B cell (primary cell): ENCODE measurements at regions not wholly inside any gene's neighbourhood (a gene's known extent, or its start where the extent isn't known, plus 50 kb on each side); places are given as distances from the start of the nearest gene placed in this dataset.

ENCODE experiments used
- EZH2 ChIP-seq: IDR thresholded peaks from 2 replicates; pipeline ENCODE4 v1.6.1; 2012; ENCODE audit warnings: borderline replicate concordance, low read depth, mild to moderate bottlenecking, moderate library complexity, low read length; ENCODE audit not compliant: insufficient read depth, poor library complexity, severe bottlenecking
- TF ChIP-seq, protein P1 (sequence below): fragments of 200-600 bp; IDR thresholded peaks from one replicate; pipeline ENCODE4 v1.8.0; 2022; ENCODE audit warnings: antibody characterized with exemption, mild to moderate bottlenecking

DNA sequence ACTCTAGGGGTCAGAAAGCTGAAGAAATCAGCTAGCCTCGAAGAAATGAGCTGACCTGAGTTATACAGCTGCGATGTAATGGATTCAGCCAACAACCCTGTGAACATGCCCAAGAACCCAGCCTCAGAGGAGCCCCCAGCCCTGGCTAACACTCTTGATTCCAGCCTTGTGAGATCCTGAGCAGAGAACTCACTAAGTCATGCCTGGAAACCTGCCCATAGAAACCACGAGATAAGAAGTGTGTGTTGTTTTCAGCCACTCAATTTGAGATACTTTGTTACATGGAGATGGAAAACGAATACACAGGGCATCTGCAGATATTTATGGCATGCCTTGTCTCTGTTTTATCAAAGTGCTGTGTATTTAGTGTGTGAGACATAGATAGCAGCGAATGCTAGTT lies 265.2 kb downstream of the QKI start:
- TF ChIP-seq, protein P1, sequence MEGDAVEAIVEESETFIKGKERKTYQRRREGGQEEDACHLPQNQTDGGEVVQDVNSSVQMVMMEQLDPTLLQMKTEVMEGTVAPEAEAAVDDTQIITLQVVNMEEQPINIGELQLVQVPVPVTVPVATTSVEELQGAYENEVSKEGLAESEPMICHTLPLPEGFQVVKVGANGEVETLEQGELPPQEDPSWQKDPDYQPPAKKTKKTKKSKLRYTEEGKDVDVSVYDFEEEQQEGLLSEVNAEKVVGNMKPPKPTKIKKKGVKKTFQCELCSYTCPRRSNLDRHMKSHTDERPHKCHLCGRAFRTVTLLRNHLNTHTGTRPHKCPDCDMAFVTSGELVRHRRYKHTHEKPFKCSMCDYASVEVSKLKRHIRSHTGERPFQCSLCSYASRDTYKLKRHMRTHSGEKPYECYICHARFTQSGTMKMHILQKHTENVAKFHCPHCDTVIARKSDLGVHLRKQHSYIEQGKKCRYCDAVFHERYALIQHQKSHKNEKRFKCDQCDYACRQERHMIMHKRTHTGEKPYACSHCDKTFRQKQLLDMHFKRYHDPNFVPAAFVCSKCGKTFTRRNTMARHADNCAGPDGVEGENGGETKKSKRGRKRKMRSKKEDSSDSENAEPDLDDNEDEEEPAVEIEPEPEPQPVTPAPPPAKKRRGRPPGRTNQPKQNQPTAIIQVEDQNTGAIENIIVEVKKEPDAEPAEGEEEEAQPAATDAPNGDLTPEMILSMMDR = no peak
- no peak for TF ChIP-seq EZH2
